Suppressor macrophage (primary cell): ENCODE measurements at regions not wholly inside any gene's neighbourhood (a gene's known extent, or its start where the extent isn't known, plus 50 kb on each side); places are given as distances from the start of the nearest gene placed in this dataset.

Experiments used
- DNase-seq, 4 experiments: peaks; one replicate each; pipeline ENCODE4 v3.0.0-alpha.2; 2020 to 2022

DNA sequence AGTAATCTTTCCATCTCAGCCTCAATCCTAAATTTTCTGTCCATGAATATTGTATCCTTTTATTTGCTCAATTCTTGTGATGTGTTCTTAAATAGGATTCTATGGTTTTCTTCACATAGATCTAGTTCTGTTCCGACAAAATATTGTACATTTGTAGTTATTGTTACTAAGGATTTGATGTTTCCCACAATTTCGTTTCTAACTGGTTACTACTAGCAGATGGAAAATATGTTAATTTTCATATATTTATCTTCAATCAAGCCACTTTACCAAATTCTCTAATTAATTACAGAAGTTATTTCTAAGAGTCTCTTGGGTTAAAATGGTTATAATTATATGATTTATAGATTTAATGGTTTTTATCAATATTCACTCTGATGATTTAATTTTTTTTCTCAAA lies 60.3 kb downstream of the SEC61B start:
- no peak for DNase-seq

DNA sequence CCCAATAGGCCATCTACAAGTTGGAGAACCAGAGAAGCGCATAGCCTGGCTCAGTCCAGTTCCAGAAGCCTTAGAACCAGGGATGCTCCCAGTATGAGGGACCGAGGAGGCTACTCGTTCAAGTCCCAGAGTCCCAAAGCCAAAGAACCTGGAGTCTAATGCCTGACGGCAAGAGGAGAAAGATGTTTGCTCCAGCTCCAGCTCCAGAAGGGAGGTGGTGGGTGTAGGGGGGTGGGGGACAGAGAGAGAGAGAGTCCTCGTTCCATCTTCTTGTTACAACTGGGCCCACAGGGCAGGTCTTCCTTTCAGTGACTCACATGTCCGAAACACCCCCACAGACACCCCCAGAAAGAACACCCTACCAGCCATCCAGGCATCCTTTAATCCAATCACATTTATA lies 63.9 kb downstream of the SEC61B start:
- DNase-seq, result no peak

DNA sequence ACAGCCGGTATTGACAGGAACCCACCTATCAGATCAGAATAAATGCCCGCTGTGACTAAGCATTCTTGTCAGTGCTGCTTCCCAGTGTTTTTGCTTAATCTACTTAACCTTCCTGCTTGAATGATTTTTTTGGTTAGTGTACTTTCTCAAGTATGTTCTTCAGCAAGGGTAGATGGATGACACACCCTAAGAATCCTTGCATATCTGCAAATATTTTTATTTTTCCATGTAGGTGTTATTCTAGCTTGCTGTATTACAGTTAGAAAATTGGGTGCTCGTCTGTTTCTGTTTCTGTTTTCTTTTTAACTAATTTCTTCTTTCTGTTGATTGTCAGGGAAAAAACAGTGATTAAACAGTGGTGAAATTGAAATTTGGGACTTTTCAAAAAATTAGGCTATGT lies 64.5 kb downstream of the SEC61B start:
- DNase-seq, result no peak

DNA sequence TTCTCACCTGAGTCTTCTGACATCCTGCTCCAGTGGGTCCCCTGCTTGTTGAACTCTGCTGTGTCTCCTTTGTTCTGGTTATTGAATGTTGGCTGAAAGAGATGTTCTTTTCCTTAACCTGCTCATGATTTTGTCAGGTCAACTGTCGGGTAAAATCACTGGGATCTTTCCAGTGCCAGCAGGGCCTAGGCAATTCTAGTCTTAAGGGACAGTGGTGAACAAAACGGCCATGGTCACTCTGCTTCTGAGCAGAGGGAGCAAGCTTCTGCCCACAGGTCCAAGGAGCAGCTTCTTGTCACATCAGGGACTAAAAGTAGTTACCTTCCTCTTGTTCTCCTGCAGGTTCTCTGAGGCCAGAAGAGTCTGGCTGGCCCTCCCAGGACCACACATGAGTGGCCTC lies 65.6 kb downstream of the SEC61B start:
- DNase-seq, result no peak

DNA sequence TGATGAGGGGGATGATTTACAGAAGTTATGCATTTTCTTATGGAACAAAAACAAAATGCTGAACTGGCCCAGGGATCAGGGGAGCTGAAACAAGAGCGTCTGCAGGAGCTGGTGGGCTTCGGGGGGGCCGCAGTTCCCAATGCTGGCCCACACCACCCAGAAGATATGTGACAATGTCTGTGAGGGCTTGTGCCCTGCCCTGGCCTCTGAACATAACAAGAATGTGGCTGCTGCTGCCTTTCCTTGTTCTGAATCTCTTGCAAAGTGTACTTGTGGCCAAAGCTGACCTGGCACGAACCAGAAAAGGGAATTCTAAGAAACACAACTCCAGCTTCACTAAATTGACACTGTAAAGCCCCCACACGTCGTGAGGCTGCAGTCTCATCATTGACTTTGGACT lies 66.7 kb downstream of the SEC61B start:
- no peak for DNase-seq

DNA sequence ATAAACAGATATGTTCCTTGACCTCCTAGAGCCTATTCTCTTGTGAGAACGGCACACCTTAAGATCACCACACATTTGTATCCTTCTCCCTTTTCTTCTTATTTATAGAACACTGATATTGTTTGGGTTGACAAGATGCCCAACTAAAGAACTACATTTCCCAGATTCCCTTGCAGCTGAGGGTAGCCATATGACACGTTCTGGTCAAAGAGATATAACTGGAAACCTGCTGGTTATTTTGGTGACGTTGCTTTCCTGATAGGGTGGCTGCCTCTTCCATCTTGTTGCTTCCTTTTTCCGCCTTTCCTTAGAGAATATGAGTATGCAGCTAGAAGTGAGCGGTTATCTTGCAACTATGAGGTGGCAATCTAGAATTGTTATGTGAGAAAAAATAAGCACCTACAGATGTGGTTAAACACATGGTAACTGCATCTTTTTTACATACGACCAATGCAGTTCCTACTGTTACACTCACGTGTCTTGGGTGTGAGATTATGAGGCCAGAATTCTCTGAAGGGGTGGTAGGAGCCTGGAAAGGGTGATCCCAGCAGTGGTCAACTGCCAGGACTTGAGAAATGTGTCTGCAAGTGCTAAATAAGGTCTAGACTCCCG lies 72.9 kb downstream of the SEC61B start:
- DNase-seq, result no peak

DNA sequence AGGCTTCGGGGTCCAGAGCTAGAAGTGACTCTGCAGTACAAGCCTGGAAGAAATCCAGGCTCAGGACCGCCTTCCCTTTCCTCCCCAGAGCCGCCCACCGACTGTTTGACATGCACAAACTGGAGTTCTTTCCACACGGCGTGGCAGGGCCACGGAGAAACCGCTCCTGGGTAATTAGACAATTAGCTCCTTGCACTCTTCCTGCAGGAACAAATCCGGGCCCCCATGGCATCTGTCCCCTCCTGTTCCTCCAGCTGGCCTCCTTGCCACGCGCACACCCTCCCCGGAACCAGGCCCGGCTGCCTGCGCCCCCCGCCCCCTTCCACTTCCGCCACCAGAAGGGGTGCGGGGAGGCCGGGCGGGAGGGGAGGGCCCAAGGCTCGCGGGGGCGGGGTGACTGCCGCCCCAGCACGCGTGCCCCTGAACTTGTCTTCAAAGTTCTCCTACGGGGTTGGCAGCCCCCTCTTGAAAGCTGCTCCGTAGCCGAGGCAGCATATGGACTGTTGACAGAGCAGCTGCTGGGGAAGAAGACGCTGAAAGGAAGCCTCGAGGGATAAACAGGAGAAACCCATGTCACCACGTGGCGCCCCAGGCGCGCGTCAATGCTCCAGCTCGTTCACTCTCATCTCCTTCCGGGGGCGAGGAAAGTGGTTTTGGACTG lies 74.3 kb downstream of the SEC61B start:
- DNase-seq, result peak in 2 of 4 experiments; percentile 31 to 41

DNA sequence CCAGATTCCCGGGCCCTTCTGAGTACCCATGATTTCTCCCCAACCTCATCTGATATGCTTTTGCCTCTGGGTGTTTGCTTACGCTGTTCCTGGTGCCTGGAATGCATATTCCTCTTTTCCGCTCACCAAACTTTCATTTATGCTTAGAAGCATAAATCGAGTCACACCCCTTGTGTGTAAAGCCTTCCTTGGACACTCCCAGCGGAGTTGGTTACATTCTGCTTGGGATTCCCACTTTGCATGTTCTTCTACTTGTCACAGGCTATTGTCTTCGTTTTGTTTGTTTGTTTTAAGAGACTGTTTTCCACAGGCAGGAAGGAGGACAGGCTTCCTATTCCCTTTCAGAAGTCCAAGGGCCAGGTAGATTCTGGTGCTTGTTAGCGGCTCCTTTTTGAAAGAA lies 76.5 kb downstream of the SEC61B start:
- no peak for DNase-seq

DNA sequence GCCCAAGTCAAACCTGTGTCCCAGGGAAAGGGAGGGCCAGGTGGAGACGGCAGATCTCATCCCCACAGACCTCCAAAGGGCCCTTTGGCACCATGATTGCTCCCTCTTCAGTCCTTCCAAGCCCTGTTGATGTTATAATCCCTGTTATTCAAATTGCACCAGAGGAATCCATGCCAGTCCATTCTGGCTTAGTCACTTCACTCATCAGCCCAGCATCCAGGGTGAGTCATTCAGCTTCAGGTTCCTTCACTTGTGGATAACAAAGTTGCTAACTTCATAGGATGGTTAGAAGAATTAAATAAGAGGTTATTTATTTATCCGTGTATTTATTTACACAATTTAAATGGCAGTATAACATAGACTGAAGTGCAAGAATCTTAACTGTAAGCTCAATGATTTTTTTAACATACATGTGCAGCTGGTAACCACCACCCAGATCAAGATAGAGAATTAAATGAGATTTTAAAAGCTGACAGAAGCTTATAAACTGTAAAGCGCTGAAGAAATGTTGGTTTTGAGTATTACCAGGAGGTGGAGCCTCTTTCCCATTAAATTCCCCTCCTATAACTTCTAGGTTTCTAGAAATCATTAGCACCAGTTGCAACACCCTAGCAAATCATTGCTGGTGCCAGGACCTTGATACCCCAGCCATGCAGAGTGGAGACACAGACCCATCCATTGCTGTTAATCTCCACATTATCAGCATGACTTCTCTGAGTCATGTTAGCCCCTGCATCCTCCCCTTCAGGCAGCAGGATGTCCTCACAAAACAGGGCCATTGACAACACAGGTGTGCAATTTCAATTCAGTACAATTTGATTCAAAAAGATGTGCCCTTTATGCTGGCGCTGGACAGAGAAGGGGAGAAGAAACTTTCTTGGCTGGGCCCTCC lies 77.4 kb downstream of the SEC61B start:
- DNase-seq, result peak; percentile 44 to 77 (median 64)

DNA sequence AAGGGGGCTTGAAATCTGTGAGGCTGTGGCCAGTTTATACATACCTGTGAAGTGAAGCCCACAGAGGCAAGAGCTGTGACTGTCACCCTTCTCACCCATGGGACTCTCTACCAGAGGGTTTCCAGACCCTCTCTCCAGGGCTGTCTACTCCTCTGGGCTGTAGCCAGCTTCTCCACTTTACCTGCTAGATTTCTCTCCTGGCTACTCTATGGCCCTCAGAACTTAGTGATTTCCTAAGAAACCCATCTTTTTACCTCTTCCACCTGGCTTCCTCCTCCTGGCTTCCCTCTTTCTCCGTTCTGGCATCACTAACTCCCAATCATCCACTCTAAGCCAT lies 78.0 kb downstream of the SEC61B start:
- no peak for DNase-seq

DNA sequence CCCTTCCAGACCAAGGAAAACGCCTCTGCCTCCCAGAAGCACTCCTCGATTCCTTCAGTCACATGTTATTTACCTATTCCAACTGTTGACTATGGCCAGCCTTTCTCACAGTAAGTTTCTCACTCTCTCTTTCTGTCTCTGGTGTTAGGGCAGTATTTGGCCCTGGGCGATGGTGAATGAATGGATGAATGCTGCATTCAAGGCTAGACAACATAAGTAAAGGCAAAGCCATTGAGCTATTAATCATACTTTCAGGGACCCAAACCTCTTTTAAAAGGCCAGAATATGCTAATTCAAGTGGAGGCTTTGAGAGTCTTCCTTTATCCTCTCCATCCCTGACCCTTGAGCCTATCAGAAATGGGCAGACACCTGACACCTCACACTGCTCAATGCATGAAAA lies 78.5 kb downstream of the SEC61B start:
- no peak for DNase-seq

DNA sequence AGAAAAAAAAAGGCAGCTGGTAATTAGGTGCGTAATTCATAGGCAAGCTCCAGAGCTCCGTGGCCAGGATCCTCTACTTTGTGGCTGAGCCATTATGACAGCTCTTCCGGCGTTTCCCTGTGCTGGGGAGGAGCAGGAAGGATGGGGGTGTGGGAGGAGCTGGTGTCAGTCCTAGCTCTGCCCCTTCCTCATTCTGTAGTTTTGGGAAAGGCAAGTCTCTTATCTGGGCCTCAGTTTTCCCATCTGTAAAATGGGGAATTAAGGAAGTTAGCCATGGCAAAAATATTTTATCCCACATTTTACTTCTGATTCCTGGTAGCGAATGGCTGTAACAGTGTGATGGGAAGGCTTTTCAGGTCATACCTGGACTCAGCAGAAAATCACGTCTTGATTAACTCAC lies 81.1 kb downstream of the SEC61B start:
- peak in 3 of 4 experiments; percentile 45 to 59 (median 53) for DNase-seq

DNA sequence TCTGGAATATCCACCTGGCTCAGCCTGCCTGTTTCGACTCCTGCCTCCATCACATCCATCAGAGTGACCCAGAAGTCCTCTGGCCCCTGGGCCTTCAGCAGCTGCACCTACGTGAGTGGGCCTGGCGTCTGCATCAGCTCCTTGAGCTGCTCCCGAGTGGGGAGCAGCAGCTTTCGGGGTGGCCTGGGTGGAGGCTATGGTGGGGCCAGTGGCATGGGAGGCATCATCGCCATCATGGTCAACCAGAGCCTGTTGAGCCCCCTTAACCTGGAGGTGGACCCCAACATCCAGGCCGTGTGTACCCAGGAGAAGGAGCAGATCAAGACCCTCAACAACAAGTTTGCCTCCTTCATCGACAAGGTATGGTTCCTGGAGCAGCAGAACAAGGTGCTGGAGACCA lies 83.0 kb downstream of the SEC61B start:
- no peak for DNase-seq

DNA sequence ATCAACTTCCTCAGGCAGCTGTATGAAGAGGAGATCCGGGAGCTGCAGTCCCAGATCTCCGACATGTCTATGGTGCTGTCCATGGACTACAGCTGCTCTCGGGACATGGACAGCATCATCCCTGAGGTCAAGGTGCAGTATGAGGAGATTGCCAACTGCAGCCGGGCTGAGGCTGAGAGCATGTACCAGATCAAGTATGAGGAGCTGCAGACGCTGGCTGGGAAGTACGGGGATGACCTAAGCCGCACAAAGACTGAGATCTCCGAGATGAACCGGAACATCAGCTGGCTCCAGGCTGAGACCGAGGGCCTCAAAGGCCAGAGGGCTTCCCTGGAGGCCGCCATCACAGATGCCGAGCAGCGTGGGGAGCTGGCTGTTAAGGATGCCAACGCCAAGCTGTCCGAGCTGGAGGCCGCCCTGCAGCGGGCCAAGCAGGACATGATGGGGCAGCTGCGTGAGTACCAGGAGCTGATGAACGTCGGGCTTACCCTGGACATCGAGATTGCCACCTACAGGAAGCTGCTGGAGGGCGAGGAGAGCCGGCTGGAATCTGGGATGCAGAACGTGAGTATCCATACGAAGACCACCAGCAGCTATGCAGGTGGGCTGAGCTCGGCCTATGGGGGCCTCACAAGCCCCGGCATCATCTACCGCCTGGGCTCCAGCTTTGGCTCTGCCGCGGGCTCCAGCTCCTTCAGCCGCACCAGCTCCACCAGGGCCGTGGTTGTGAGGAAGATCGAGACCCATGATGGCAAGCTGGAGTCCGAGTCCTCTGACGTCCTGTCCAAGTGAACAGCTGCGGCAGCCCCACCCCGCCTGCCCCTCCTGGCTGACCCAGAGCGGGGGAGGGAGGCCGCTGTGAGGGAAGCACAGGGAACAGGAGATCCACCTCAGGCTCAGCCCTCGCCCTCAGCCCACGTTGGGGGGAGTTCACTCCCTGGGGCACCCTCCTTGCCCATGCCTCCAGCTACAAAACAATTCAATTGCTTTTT lies 84.0 kb downstream of the SEC61B start:
- DNase-seq, result no peak

DNA sequence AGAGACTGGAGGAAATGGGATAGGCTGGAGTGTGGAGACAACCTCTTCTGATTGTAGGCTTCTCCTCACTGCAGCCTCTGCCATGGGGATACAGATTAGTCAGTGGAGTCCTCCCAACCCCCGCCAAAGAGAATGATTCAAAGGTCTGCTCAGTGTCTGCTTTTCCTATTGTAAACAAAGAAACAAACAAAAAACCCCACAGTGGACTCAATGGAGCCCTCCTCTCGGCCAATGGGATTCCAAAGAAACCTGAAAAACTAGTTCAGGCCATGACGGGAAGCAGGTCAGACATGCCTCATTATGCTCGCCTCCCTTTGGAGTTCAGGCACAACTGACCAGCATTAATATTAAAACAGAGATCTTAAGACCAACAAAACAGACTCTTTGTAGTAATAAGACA lies 85.8 kb downstream of the SEC61B start:
- DNase-seq, result no peak

DNA sequence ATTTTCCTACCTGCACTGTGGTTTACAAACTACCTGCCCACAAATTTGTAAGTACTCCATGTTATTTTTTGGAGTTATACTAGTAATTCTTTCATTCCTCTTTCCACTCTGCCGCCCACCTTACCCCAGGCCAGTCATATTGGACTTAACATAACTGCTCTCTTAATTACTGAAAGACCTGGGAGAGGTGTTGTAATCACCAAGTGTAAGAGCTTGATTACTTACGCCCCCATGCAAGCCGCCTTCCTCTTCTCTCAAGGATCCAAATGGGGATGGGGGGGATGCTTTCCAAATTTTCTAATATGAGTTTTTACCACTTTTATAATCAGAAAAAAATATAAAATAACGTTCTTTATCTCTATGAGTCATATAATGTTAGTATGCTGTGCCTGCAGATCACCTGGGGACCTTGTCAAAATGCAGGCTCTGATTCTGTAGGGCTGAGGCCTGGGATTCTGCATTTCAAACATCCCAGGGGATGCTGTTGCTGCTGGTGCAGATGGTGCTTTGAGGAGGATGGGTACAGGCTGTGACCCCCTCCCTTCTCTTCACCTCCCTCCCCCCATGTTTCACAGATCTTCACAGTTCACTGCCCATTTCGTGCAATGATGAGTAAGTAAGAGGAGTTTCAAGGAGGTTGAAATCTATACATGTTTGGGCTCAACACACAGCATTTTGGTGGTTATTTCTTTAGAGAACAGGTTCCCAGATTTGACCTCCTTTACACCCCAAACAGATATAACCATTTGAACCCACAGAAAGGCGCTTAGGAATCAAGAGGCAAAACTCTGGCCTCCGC lies 87.3 kb downstream of the SEC61B start:
- peak in 1 of 4 experiments; percentile 55 for DNase-seq

DNA sequence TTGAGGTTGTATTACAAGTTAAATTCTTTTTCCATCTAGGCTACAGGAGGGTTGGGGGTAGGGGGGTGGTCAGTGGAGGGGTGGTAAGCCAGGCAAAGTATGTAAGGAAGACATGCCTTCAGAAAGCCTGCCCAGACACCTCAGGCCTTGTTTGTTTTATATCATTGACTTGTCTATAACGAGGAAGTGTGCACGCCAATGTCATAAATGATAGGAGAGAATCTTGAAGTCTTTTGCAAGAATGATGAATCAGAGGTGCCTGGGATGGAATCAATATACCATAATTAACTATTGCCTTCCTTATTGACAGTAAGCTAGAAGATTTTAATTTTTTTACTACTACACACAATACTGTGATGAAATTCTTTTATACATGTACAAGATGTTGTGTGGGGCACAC lies 90.7 kb downstream of the SEC61B start:
- no peak for DNase-seq

DNA sequence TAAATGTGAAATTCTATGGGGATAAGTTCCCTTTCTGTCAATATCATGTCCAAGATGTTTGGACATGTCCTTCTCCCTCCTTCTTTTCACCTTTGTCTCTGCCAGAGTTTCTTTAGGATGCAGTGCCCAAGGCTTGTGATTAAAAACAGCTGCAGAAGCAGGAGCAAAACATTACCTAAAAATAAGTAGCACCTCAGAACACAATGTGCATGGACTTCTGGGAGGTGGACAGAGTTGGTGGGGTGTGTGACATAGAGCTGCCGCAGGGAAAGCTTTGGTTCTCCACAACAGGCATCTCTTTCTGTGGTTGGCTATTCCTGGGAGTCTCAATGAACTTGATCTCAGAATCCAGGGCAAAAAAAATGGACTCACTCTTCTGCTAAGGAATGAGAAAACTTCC lies 97.0 kb downstream of the SEC61B start:
- DNase-seq, result no peak

DNA sequence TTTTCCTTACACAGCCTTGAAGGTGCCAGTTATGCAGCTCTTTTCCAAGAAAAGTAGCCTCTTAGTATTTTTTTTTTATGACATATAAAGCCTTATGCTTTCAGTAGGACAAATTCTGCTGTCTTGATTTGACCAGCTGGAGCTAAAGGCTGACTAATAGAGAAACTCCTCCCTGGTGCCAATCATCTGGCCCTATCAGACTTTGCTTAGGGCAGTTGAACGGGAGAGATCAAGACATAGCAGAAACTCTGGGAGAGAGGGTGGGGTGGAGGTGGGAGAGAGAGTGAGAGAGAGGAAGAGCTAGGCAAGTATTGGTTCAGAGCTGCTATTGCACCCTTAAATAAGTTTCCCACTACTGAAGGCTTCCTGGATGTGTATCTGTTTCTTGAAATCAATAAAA lies 100.2 kb downstream of the SEC61B start:
- no peak for DNase-seq

DNA sequence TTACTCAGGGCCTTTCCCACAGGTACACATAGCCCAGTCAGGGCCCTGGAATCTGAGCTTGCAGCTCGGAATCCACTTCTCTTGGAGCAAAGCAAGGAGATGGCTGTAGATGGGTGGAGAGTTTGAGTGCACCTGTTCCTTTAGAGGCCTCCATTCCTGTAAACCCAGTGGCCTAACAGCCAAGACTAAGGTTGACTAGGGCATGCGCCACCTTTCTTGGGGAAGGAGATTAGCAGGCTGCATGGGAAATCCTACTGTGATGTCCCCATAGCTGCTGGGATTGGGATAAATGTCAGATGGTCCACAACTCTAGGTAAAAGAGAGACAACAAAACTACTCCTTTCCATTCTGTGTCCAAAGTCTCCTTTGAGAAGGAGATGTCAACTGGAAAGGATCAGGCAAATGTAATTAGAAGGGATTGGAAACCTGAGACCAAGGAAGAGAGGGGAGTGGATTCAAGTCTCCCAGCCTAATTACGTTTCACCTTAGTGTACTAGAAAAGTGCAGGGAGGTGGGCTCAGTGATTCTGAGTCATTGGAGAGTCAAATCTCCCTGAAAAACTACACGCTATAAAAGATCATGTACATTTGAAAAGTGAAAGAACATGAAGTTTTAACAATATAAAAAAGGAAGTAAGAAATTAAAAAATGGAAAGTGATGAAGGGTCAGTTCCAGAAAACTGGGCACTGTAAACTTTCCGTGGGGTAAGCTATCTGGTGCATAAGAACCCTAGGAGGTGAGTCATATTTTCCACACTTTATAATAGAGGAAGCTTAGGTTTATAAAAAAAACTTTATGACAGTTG lies 104.2 kb downstream of the SEC61B start:
- peak; percentile 61 to 95 (median 74) for DNase-seq

DNA sequence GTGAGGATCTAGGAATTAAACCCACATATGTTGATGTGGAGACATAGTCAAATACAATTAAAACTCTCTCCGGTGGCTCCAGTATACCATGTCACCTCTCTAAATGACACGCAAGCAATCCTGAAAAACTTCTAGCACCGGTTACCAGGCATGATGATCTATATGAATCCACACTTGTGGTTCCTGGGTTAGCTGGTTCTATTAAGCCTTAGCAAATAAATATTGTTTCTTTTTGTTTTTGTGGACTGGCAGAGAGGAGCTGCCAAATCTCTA lies 104.8 kb downstream of the SEC61B start:
- no peak for DNase-seq
